ENCODE measurements at regions not wholly inside any gene's neighbourhood (a gene's known extent, or its start where the extent isn't known, plus 50 kb on each side); places are given as distances from the start of the nearest gene placed in this dataset.

GRCh38 chr1:116318897-116319296 lies 54.1 kb upstream of the ATP1A1 start:
- Mint-ChIP-seq H3K27me3 (ENCODE audit: unreplicated experiment) (no peaks in the 10 kb centered on the region), H3K27ac (ENCODE audit: unreplicated experiment) (no peak overlapping the region), H3K9me3 (ENCODE audit: unreplicated experiment) (no peaks in the 10 kb centered on the region), H3K4me1 (ENCODE audit: low read depth, unreplicated experiment) (no peaks in the 10 kb centered on the region), H3K4me3 (ENCODE audit: unreplicated experiment) (no peak overlapping the region), H3K36me3 (ENCODE audit: unreplicated experiment) (no peaks in the 10 kb centered on the region)
- DNase-seq, result no peak
- no peak for TF ChIP-seq CTCF (IDR thresholded peaks at IDR 0.05; ENCODE audit: partially characterized antibody, unreplicated experiment)

GRCh38 chr1:116320874-116321273 lies 52.2 kb upstream of the ATP1A1 start:
- no peak overlapping the region for H3K4me3 Mint-ChIP-seq (ENCODE audit: unreplicated experiment)
- H3K27ac Mint-ChIP-seq (ENCODE audit: unreplicated experiment), result no peak overlapping the region

GRCh38 chr1:116321766-116322175 lies 51.3 kb upstream of the ATP1A1 start:
- DNase-seq, result no peak
- Mint-ChIP-seq H3K4me3 (ENCODE audit: unreplicated experiment) (no peak overlapping the region), H3K27ac (ENCODE audit: unreplicated experiment) (no peak overlapping the region), H3K4me1 (ENCODE audit: low read depth, unreplicated experiment) (no peaks in the 10 kb centered on the region), H3K36me3 (ENCODE audit: unreplicated experiment) (no peaks in the 10 kb centered on the region), H3K9me3 (ENCODE audit: unreplicated experiment) (no peaks in the 10 kb centered on the region), H3K27me3 (ENCODE audit: unreplicated experiment) (peaks cover 2% of the 10 kb centered on the region)
- no peak for TF ChIP-seq CTCF (IDR thresholded peaks at IDR 0.05; ENCODE audit: partially characterized antibody, unreplicated experiment)

More at GRCh38 chr1:116320874-116321273, 52.2 kb upstream of the ATP1A1 start:
- Mint-ChIP-seq H3K4me1 (ENCODE audit: low read depth, unreplicated experiment) (no peaks in the 10 kb centered on the region), H3K27me3 (ENCODE audit: unreplicated experiment) (peaks cover 2% of the 10 kb centered on the region), H3K9me3 (ENCODE audit: unreplicated experiment) (no peaks in the 10 kb centered on the region), H3K36me3 (ENCODE audit: unreplicated experiment) (no peaks in the 10 kb centered on the region)
- DNase-seq, result no peak
- no peak for TF ChIP-seq CTCF (IDR thresholded peaks at IDR 0.05; ENCODE audit: partially characterized antibody, unreplicated experiment)

GRCh38 chr1:116322752-116323405 lies 50.2 kb upstream of the ATP1A1 start:
- no peaks in the 10 kb centered on the region for H3K4me1 Mint-ChIP-seq (ENCODE audit: low read depth, unreplicated experiment)
- H3K4me3 Mint-ChIP-seq (ENCODE audit: unreplicated experiment), result no peak overlapping the region
- no peaks in the 10 kb centered on the region for H3K36me3 Mint-ChIP-seq (ENCODE audit: unreplicated experiment)
- no peaks in the 10 kb centered on the region for H3K9me3 Mint-ChIP-seq (ENCODE audit: unreplicated experiment)
- peaks cover 2% of the 10 kb centered on the region for H3K27me3 Mint-ChIP-seq (ENCODE audit: unreplicated experiment)
- H3K27ac Mint-ChIP-seq (ENCODE audit: unreplicated experiment), result no peak overlapping the region
- no peak for DNase-seq
- TF ChIP-seq CTCF (IDR thresholded peaks at IDR 0.05; ENCODE audit: partially characterized antibody, unreplicated experiment), result no peak

Measured in glutamatergic neuron (in vitro differentiated cells).